RCC 7860 (cell line): ENCODE measurements at regions not wholly inside any gene's neighbourhood (a gene's known extent, or its start where the extent isn't known, plus 50 kb on each side); places are given as distances from the start of the nearest gene placed in this dataset.
A peak's percentile ranks its signal among the peaks of the same experiment; 100 is the strongest.

Experiments
- DNase-seq: peaks from one replicate; pipeline ENCODE4 v3.0.0-alpha.2; 2015; ENCODE audit warnings: low spot score
- FAIRE-seq: peaks from 2 replicates; lab custom pipeline; 2012; peaks lifted over from hg19 to GRCh38; lab: Jason Lieb, UNC

DNA sequence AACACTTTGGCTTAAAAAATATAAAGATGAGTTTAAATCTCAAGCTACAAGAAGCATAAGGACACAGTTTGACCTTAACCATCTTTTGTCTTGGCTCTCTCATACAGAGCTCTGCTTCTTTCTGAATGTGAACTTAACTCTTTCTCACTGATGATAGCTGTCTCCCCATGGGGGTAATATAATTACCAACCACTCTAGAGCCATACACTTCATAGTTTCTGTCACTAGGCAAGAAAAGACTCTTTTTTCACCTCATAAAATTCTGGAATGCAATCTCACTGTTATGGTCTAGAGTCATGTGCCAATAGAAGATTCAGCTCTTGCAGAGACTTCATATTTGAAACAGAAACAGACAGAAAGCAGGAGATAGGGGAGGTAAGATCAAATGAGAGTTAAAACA lies 481.7 kb upstream of the AGA start:
- no peak for DNase-seq
- no peak for FAIRE-seq

DNA sequence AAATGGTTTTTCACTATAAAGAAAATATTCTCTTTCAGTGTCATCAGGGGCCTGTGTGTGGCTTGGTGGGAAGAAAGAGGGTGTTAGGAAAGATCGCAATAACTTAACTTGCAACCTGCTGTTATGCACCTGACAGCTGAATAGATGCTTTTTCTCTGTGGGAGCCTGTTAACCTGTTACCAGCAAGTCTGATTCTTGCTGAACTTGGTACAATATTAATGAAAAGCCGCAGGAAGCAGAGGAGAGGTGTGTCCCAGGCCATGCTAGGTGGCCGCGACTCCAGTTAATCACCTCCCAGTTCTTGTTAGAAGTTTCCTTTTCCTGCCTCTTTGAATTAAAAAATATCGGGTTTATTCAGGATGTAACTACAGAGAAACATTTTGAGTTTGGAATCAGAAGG lies 494.8 kb upstream of the AGA start:
- no peak for FAIRE-seq
- no peak for DNase-seq

DNA sequence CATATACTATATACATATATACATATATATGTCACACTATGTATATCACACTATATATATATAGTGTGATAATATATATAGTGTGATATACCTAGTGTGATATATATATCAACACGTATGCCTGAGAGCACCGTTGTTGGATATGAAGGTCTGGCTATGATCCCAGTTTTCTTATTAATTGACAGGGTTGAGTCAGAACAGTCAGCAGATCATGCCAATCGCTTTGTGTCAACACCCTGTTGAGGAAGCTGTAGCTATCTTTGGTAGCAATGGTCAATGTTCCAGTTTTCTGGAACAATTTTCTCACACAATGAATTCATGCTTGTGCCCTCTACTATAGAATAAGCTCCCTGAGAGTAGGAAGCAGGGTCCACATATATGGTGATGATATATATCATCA lies 496.0 kb upstream of the AGA start:
- DNase-seq (peak; percentile 15), FAIRE-seq (no peak)

DNA sequence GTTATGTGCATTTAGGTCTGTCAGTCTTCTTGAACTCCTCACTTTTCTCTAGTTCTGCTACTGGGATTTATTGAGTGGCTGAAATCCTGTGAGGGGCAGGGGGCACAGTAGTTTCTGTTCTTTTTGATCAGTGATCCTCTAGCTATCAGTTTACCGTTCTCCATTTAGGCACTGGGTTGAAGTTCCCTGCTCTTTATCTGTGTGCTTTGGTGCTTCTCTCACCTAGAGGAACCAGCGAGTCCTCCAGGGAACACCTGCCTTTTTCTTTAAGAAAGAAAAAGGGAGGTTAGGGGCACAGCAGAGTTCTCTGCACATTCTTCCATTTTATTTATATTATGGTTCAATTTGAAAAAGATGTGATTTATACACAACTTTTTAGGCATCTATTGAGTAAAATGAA lies 503.0 kb upstream of the AGA start:
- FAIRE-seq, result no peak
- no peak for DNase-seq

DNA sequence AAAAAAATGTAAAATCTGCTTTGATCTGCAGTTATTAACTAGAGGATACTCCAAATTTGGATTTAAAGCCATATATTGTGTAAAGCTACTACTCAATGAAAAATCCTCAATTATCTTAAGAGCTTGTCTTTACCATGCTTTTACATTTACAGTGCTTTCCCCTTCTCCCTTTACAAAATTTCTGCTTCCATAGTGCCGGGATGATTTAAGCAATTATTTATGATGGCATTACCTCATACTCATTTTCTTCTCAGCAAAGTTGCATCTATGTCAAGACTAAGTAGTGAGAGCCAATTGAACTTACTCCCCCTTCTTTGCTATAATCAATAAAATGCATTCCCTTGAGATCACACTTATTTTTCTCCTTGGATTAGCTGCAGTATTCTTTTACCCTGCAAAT lies 505.4 kb upstream of the AGA start:
- no peak for DNase-seq
- FAIRE-seq, result no peak

DNA sequence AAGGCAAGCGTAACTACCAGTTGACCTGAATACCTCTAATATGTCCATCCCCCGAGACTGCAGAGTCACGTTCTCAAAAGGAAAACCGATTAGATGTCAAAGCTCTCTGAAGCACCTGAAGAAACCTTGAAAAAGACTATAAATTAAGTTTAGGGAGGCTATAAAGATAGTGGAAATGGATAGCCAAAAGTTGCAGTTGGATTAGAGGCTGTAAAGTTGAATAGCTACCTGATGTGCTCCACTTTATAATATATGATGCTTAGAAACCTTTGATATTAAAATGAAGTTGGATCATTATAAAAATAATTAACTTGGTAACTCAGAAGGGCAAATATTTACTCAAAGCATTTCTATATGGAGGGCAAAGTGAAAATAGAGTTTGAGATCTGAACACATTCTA lies 506.6 kb upstream of the AGA start:
- FAIRE-seq (no peak), DNase-seq (no peak)

DNA sequence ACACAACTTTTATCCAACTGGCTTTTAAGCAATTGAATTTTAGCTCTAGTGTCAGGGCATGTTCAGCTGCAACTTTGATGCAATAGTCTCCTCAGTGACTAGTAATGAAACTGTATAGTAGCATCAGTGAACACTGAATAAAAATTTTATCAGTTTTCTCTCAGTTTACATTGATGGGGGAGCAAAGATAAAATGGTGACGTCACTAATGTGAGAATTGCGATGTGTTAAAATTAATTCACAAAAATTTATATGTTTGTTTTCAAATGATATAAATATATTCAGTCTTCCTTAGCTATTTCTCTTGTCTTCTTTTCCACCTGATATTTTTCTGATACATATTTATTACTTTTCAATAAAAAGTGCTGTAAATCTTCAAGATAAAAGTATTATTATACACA lies 508.8 kb upstream of the AGA start:
- FAIRE-seq, result no peak
- DNase-seq, result no peak

DNA sequence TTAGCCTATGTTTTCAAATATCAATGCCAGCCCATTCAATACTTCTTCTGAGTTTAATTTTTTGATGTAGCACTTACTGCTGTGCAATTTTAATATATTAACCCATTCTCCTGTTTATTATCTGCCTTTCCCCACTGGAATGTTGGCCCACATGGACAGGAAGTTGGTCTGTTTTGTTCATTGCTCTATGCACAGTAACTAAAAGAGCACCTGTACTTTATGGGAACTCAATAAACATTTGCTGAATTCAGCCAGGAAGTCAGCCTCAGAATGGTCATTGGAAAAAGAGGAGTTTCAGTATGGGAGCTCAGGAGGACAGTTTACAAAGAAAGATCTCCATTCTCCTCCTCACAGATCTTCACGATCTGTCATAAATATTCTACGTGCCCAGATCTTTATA lies 510.5 kb upstream of the AGA start:
- FAIRE-seq (no peak), DNase-seq (no peak)

DNA sequence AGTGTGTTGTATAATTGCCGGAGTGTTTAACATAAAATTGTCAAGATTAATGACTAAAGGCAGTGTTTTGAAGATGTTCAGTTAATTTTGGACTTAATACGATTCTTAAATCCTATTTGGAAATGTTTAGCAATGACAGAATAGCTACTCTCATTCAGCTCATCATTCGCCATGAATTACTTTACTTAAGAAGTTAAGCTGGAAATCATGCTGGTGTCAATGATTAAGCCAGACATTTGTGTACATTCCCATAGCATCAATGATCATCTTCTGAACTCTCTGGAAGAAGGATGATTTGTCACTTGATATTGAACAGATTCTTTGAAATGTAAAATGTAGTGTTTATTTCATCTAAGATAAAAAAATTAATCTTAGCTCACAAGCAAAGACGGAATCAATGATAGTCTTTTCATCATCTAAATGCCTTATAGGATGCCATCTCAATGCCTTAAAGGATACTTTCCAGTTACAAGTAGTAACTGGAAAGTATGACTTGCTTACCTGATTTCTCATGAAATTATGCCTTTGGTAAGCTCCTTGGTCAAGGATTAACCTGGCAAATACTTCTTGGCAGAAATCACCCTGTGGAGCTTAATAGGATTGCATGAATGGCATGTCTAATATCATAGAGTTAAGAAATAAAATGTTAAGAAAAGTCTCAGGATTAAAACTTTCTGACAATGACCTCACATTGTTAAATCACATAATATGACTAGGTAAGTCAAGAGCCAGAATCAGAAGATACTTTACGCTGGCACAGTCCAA lies 515.5 kb upstream of the AGA start:
- FAIRE-seq (no peak), DNase-seq (no peak)

DNA sequence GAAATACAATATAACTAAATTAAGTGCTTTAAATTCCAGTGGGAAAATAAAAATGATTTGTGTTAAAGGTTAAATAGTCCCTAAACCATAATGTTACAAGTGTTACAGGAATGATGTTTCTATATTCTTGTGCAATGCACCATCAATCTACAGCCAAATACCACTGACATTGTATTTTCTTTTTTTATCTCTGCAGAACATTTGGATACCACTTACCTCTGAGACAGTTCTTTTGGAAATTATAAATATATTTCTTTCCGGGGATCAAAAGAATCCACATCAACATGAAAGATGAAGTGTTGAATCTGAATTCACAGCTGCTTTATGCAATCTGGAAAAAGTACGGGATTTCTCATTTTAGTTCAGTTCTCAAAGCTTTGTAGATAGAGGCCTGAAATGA lies 518.3 kb upstream of the AGA start:
- FAIRE-seq (no peak), DNase-seq (no peak)

DNA sequence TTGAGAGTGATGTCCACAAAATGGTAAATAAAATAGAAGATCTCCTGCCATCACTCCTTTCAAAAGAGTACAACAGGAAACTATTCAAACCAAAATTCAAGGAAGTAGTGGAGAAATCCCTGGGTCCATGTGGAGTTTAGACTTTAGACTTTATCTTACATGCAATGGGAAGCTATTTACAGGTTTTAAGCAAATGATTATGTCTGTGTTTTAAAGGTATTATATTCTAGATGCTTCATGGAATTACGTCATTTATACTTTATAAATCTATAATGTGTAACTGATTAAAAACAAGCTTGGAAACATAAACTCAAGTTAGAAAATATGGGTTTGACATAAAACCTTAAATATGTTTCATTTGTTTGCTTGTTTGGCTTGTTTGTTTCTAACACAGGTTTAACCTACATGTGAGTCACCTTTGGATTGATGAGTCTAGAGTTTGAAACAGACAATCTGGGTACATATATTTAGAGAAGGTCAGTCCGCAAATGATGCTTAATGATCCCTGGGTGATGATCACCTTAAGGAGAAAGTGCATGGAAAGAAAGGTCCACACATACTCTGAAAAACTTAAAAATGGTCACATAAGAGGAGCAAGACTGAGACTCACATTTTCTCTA lies 519.6 kb upstream of the AGA start:
- DNase-seq, result no peak
- FAIRE-seq, result no peak

DNA sequence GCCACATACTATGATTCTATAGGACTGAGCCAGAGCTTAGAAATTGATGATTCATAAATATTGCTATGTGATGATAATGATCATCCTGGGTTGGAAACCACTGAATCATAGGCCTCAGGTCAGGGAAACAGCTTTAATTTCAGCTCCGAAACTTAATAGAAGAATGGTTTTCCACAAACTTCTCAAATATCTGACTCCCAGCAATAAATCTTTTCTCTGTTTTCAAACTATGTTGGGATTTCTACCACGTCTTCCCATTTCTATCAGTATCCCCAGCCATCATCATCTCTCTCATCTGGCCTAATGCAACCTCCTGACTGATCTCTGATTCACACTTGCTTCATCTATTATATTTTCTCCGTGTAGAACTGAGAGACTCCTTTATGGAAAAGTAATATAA lies 521.8 kb upstream of the AGA start:
- DNase-seq, result peak; percentile 56
- peak; percentile 74 for FAIRE-seq

DNA sequence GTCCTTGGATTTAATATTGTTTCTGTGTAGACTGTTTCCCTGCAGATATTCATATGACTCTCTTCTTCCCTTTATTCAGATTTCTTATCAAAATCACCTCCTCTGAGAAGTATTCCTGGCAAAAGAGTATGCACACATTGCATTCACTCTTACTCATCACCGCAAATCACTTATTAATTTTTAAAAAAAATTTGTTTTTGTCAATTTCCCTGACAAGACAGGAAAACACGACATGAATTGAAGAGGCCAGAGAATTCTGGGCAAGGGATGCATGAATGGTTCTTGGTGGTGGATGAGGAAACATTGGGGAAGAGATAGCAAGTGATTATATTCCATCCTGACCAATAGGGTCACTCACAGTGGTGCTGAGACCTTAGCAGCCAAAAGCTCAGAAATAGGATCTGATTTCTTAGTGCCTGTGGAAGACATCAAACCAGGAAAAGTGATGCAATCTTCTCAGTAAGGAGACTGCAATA lies 522.5 kb upstream of the AGA start:
- DNase-seq, result peak; percentile 81
- peak; percentile 94 for FAIRE-seq

DNA sequence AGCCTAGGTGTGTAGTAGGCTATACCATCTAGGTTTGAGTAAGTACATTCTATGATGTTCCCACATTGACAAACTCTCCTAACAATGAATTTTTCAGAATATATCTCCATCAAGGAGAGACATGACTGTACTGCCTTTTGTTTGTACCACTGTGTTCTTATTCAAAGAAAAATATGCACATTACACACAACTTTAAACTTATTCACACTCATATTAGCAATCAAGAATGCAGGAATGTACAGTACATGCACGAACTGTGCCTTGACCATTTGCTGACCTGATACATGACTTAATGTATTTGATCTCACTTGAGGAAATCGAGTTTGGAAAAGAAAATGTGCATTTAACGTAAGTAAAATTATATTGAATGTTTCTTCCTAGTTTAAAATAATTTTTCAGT lies 525.1 kb upstream of the AGA start:
- FAIRE-seq (no peak), DNase-seq (no peak)

DNA sequence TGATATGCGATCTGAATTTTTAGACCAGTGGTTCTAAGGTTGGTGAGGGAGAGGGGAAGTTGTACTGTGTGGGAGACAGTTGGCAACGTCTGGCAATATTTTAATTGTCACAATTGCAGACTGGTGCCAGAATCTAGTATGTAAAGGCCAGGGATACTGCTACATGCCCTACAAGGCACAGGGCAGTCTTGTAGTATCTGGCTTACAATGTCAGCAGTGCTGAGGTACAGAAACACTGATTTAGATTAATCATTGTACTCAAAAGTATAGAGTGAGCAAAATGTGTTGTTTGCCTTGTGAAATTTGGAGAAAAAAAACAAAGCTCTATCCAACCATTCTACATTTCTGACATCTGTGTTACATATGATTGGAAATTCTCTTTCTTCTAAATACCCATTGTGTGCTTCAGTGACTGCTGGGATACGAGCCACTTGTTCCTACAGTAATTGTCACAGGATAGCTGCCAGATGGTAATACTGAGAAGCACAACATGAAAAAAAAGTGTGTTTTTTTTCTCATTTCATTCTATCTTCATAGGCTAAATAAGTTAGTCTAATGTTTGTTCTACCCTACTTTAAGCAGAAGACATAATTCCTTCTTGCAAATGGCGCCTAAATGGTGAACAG lies 526.7 kb upstream of the AGA start:
- DNase-seq (no peak), FAIRE-seq (no peak)

DNA sequence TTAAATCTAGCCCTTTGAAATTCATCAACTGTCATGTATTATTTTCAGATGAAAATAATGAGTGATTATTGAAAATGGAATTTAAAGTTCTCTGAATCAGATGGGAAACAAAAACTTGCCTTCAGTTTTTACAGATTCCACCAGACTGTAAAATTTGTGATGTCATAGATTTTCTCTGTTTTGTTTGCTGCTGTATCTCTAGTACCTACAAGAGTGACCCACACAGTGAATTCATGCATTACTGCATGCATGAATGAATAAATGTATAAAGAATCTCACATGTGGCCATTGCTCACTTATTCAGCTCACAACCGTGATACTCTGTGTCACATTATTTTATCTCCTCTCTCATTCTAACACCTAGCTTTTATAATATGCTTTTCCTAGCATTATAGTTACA lies 532.2 kb upstream of the AGA start:
- peak; percentile 76 for FAIRE-seq
- DNase-seq, result peak; percentile 76

DNA sequence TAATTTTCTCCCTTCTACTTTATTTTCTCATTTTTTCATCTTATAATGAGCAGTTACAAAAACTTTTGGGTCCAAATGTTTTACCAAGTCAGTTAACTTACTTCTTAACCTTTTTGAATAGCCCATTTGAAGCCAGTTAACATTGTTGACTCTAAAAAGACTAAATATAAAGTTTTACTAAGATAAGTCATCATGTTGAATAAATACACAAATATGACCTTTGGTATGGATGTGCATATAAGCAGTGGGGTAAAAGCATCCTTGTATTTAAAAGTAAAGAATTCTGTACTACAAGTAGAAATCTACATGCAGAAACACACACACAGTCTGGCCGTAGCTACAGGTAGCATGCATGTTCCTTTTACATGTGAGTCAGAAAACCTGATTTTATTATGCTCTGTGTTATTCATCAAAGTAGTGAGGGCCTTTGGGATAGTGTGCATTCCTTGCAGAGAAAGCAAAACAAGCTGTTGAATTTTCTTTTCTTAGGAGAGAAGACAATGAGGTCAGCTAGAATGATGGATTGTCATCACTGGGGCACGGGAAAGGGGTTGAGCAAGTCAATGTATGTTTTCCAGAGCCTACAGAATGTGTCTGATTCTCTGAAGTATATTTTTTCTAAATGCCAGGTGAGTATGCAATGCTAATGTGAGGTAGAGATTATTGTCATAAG lies 533.2 kb upstream of the AGA start:
- FAIRE-seq (no peak), DNase-seq (peak; percentile 4)

DNA sequence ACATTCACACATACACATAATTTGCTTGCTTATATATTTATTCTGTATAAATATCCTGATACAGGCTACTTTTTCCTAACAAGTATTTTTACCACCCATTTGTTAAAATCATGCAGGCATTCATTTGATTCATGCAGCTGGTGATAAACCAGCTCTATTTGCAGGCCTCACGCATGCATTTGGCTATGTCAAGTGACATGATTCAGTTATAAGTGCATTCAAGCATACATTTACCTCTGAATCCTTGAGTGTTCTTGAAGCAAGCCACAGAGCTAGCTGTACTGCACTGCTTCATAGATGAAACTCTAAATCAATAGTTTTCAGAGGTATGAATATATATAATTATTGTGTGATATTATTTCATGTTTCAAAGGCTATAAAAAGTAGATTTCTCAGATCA lies 544.0 kb upstream of the AGA start:
- no peak for DNase-seq
- FAIRE-seq, result no peak

DNA sequence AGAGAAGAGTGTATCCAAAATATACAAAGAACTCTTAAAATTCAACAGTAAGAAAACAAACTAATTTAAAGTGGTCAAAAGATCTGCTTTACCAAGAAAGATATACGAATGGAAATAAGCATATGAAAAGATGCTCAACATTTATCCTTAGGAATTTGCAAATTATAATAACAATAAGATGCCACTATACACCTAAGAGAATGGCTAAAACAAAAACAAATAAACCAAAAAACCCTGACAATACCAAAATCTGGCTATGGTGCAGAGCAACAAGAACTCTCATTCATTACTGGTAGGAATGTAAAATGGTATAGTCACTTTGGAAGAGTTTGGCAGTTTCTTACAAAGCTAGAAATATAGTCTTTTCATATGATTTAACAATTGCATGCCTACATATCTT lies 545.7 kb upstream of the AGA start:
- FAIRE-seq, result no peak
- DNase-seq, result no peak

DNA sequence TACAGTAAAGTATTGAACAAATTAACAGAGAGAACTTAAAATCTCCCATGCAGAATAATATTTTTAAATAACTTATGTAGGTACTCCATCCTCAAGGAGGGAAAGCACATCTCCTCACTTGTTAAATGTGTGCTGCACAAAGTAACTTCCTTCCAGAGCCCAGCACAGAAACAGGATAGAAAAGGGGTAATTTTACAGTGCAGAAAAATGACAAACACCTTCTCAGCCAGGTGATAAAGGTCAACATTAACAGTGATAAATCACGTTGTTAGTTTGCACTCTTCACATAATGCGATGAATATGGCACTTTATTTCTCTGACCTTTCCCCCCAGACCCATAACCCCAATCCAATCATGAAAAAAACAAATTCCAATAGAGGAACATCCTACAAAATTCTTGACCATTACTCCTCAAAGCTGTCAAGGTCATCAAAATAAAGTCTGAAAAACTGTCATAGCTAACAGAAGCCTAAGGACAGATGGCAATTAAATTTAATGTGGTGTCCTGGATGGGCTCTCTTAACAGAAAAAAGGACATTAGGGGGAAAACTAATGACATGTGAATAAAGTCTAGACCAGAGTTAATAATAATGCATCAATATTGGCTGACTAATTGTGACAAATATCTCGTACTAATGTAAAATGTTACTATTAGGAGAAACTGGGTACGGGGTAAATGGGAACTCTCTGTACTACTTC lies 547.4 kb upstream of the AGA start:
- DNase-seq (no peak), FAIRE-seq (no peak)

DNA sequence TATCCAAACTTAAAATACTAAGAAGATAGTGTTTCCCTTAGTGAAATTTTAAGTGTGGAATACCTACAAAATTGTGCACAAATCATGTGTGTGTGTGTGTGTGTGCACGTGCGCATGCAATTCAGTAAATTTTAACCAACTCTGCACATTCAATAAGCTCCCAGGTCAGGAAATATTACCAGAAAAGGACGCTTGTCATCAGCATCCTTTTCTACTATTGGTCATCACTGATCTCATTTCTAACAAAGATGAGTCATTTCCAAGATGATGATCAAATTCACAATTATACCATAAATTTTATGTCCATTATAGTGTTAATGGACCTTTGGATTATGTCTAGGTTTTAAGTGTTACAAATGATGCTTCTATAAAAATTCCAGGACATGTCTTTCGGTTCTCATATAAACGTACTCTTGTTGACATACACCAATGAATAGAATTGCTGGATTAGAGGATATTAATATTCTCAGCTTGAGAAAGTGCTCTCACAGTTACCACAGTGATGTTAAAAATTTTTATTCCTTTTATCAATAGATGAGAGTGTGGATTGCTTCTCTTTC lies 560.9 kb upstream of the AGA start:
- no peak for FAIRE-seq
- no peak for DNase-seq
